ENCODE measurements at regions not wholly inside any gene's neighbourhood (a gene's known extent, or its start where the extent isn't known, plus 50 kb on each side); places are given as distances from the start of the nearest gene placed in this dataset.

- TF ChIP-seq THRB (CRISPR knock-in tag; conservative IDR thresholded peaks at IDR 0.05) = no peak
- peak; percentile 72; the same call in 1 of the 2 replicates for TF ChIP-seq MTA3 (IDR thresholded peaks at IDR 0.05; ENCODE audit: borderline replicate concordance)
- TF ChIP-seq ZNF431 (CRISPR knock-in tag; IDR thresholded peaks at IDR 0.05) = no peak
- peak; percentile 64; the same call in 1 of the 2 replicates for TF ChIP-seq ZNF24 (IDR thresholded peaks at IDR 0.05)
- no peak for TF ChIP-seq KLF6 (CRISPR knock-in tag; IDR thresholded peaks at IDR 0.05; ENCODE audit: borderline replicate concordance)
- TF ChIP-seq PPARD (CRISPR knock-in tag; IDR thresholded peaks at IDR 0.05) = no peak
- TF ChIP-seq ZNF696 (CRISPR knock-in tag; conservative IDR thresholded peaks at IDR 0.05) = no peak
- TF ChIP-seq CREM (IDR thresholded peaks at IDR 0.05; ENCODE audit: low read depth) = peak; percentile 41; the same call in 1 of the 2 replicates
- peak; percentile 94 for TF ChIP-seq FOXM1 (IDR thresholded peaks at IDR 0.05; ENCODE audit: low read depth)
- no peak for TF ChIP-seq FOXM1 (CRISPR knock-in tag; IDR thresholded peaks at IDR 0.05; ENCODE audit: low read depth)
- peak; percentile 73 for TF ChIP-seq EWSR1 (IDR thresholded peaks at IDR 0.05; ENCODE audit: borderline replicate concordance, low read depth, partially characterized antibody)
- no peak for TF ChIP-seq ZBTB49 (CRISPR knock-in tag; IDR thresholded peaks at IDR 0.05; ENCODE audit: borderline replicate concordance)
- no peak for TF ChIP-seq ATF1 (CRISPR knock-in tag; IDR thresholded peaks at IDR 0.05)
- peak; percentile 47; the same call in 1 of the 2 replicates for TF ChIP-seq ATF1 (tag; IDR thresholded peaks at IDR 0.05)
- no peak for TF ChIP-seq USF1 (CRISPR knock-in tag; IDR thresholded peaks at IDR 0.05)
- peak; percentile 79 for TF ChIP-seq MYC (IDR thresholded peaks at IDR 0.05; ENCODE audit: low read depth, low read length)
- TF ChIP-seq MYC (CRISPR knock-in tag; IDR thresholded peaks at IDR 0.05; ENCODE audit: borderline replicate concordance, low read depth) = no peak
- no peak for TF ChIP-seq SREBF2 (CRISPR knock-in tag; IDR thresholded peaks at IDR 0.05)
- no peak for TF ChIP-seq FIP1L1 (IDR thresholded peaks at IDR 0.05; ENCODE audit: low read depth, low read length, poor library complexity, severe bottlenecking)
- no peak for TF ChIP-seq ZNF124 (CRISPR knock-in tag; IDR thresholded peaks at IDR 0.05)
- peak in 1 of 2 experiments; percentile 71; a peak in 2 of 3 replicates for TF ChIP-seq CBX3 (IDR thresholded peaks at IDR 0.05; ENCODE audit: borderline replicate concordance in 1 of 2, low read length in 2 of 2)
- TF ChIP-seq SREBF1 (IDR thresholded peaks at IDR 0.05; ENCODE audit: borderline replicate concordance, low read depth, low read length) = no peak
- peak; percentile 87 to 96; a peak in 3 of 4 replicates for TF ChIP-seq TBL1XR1 (IDR thresholded peaks at IDR 0.05; ENCODE audit: low read length in 2 of 2)
- TF ChIP-seq SIN3B (IDR thresholded peaks at IDR 0.05; ENCODE audit: low read depth) = no peak
- TF ChIP-seq NFATC3 (IDR thresholded peaks at IDR 0.05) = peak; percentile 37; the same call in 1 of the 2 replicates
- no peak for TF ChIP-seq ZNF561 (CRISPR knock-in tag; conservative IDR thresholded peaks at IDR 0.05)
- no peak for TF ChIP-seq ELK1 (CRISPR knock-in tag; IDR thresholded peaks at IDR 0.05)
Observed at GRCh38 chr2:83971547-83971946, 487.5 kb downstream of the SUCLG1 start (continued).
